ENCODE measurements at regions not wholly inside any gene's neighbourhood (a gene's known extent, or its start where the extent isn't known, plus 50 kb on each side); places are given as distances from the start of the nearest gene placed in this dataset.

DNA sequence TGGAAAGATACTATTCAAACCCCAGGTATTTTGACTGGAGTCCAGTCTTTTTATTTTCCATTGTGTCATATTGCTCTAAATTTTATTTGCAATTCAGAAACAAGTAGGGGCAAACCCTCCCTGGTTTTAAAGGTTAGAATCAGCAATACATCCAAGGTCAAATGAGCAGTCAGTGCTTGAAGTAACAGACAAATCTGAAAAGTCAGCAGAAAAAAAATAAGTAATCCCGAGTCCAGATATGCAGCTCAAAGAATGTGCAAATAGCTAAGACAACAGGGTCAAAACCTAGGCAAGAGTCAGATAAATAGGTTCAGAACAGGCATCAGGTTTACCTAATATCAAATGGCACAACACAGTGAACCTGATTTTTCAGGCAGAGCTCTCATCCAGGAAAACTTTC lies 367.0 kb downstream of the STK39 start:
- Histone ChIP-seq H3K9ac (ENCODE audit: low read length) (no peak overlapping the region), H3K4me2 (replicated peaks; ENCODE audit: low read depth, low read length, poor library complexity, severe bottlenecking) (no peak overlapping the region), H3K27me3 (replicated peaks in 1 of 4; ENCODE audit: control extremely low read depth in 1 of 4, control insufficient read depth in 3 of 4, insufficient read depth in 4 of 4, low read length in 3 of 4) (no peaks in the 10 kb centered on the region), H2AFZ (ENCODE audit: insufficient read depth, low read depth, low read length, poor library complexity, severe bottlenecking) (no peak overlapping the region), H3K4me3 (ENCODE audit: control extremely low read depth in 1 of 5, extremely low read depth in 1 of 5, insufficient read depth in 1 of 5, low read depth in 2 of 5, low read length in 4 of 5) (no peak overlapping the region), H3K79me2 (ENCODE audit: control insufficient read depth, insufficient read depth, low read length) (no peaks in the 10 kb centered on the region), H3K9me3 (ENCODE audit: control extremely low read depth in 1 of 3, control insufficient read depth in 2 of 3, insufficient read depth in 1 of 3, low read length in 2 of 3) (no peaks in the 10 kb centered on the region), H3K36me3 (replicated peaks in 1 of 2; ENCODE audit: control extremely low read depth in 1 of 2, control insufficient read depth in 1 of 2, extremely low read depth in 1 of 2, insufficient read depth in 2 of 2, low read length in 1 of 2) (no peaks in the 10 kb centered on the region), H3K4me1 (ENCODE audit: control insufficient read depth in 2 of 2, insufficient read depth in 2 of 2, low read length in 2 of 2) (no peaks in the 10 kb centered on the region), H3K27ac (ENCODE audit: low read length in 2 of 2) (no peak overlapping the region), H4K20me1 (ENCODE audit: control insufficient read depth, insufficient read depth, low read length, poor library complexity, severe bottlenecking) (no peaks in the 10 kb centered on the region)
- no peak for TF ChIP-seq EZH2 (IDR thresholded peaks at IDR 0.05; ENCODE audit: borderline replicate concordance, insufficient read depth, low read depth, low read length, poor library complexity, severe bottlenecking)
- TF ChIP-seq, protein P1, sequence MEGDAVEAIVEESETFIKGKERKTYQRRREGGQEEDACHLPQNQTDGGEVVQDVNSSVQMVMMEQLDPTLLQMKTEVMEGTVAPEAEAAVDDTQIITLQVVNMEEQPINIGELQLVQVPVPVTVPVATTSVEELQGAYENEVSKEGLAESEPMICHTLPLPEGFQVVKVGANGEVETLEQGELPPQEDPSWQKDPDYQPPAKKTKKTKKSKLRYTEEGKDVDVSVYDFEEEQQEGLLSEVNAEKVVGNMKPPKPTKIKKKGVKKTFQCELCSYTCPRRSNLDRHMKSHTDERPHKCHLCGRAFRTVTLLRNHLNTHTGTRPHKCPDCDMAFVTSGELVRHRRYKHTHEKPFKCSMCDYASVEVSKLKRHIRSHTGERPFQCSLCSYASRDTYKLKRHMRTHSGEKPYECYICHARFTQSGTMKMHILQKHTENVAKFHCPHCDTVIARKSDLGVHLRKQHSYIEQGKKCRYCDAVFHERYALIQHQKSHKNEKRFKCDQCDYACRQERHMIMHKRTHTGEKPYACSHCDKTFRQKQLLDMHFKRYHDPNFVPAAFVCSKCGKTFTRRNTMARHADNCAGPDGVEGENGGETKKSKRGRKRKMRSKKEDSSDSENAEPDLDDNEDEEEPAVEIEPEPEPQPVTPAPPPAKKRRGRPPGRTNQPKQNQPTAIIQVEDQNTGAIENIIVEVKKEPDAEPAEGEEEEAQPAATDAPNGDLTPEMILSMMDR (IDR thresholded peaks at IDR 0.05), result no peak
- DNase-seq (no peak), ATAC-seq (ENCODE audit: low read depth) (no peak)
- H3K4me1 Mint-ChIP-seq, result no peaks in the 10 kb centered on the region
- H3K27me3 Mint-ChIP-seq, result peaks cover 3% of the 10 kb centered on the region
- ChIA-PET CTCF (no interaction called here), POLR2A (no interaction called here)
- H3K9me3 Mint-ChIP-seq (ENCODE audit: insufficient read depth), result no peaks in the 10 kb centered on the region
- WGBS (ENCODE audit: insufficient coverage), result 92% methylated on average over 1 of the region's 1 CpG
- H3K4me3 Mint-ChIP-seq, result no peak overlapping the region
- intact Hi-C loops (cut with micrococcal nuclease), result no loop called here
- H3K27ac Mint-ChIP-seq, result no peak overlapping the region

DNA sequence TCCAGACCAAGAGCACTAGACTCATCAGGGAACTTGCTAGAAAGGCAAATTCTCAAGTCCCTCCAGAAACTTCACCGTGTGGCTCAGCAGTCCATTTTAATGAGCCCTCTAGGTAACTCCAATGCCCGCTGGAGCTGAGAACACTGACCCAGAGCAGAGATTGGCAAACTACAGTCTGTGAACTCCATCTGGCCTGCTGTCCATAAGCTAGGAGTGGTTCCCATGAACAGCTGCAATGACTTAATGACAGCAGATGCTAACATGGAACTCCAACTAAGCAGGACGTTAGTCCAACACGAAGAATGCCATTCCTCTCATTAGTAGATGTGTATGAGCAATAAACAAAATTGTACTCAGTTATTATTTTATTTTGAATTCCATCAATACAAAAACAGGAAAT lies 371.9 kb downstream of the STK39 start:
- Histone ChIP-seq H3K36me3 (replicated peaks in 1 of 2; ENCODE audit: control extremely low read depth in 1 of 2, control insufficient read depth in 1 of 2, extremely low read depth in 1 of 2, insufficient read depth in 2 of 2, low read length in 1 of 2) (no peaks in the 10 kb centered on the region), H3K27me3 (replicated peaks in 1 of 4; ENCODE audit: control extremely low read depth in 1 of 4, control insufficient read depth in 3 of 4, insufficient read depth in 4 of 4, low read length in 3 of 4) (no peaks in the 10 kb centered on the region), H3K27ac (ENCODE audit: low read length in 2 of 2) (no peak overlapping the region), H2AFZ (ENCODE audit: insufficient read depth, low read depth, low read length, poor library complexity, severe bottlenecking) (no peak overlapping the region), H3K4me3 (ENCODE audit: control extremely low read depth in 1 of 5, extremely low read depth in 1 of 5, insufficient read depth in 1 of 5, low read depth in 2 of 5, low read length in 4 of 5) (no peak overlapping the region), H3K79me2 (ENCODE audit: control insufficient read depth, insufficient read depth, low read length) (no peaks in the 10 kb centered on the region), H3K4me2 (replicated peaks; ENCODE audit: low read depth, low read length, poor library complexity, severe bottlenecking) (no peak overlapping the region), H3K9ac (ENCODE audit: low read length) (no peak overlapping the region), H3K4me1 (ENCODE audit: control insufficient read depth in 2 of 2, insufficient read depth in 2 of 2, low read length in 2 of 2) (no peaks in the 10 kb centered on the region), H3K9me3 (ENCODE audit: control extremely low read depth in 1 of 3, control insufficient read depth in 2 of 3, insufficient read depth in 1 of 3, low read length in 2 of 3) (peaks cover 0 to 4% (median 0%) of the 10 kb centered on the region in 3 donors), H4K20me1 (ENCODE audit: control insufficient read depth, insufficient read depth, low read length, poor library complexity, severe bottlenecking) (no peaks in the 10 kb centered on the region)
- Mint-ChIP-seq H3K4me1 (no peaks in the 10 kb centered on the region), H3K27me3 (peaks cover 3% of the 10 kb centered on the region), H3K4me3 (no peak overlapping the region), H3K27ac (no peak overlapping the region), H3K9me3 (ENCODE audit: insufficient read depth) (no peaks in the 10 kb centered on the region)
- intact Hi-C loops (cut with micrococcal nuclease), result no loop called here
- 94% methylated on average over 2 of the region's 4 CpGs for WGBS (ENCODE audit: insufficient coverage)
- CTCF ChIA-PET, result no interaction called here
- POLR2A ChIA-PET, result no interaction called here
- DNase-seq (no peak), ATAC-seq (ENCODE audit: low read depth) (no peak)
- TF ChIP-seq EZH2 (IDR thresholded peaks at IDR 0.05; ENCODE audit: borderline replicate concordance, insufficient read depth, low read depth, low read length, poor library complexity, severe bottlenecking), result no peak
- TF ChIP-seq, protein P1 (IDR thresholded peaks at IDR 0.05), result no peak
